HepG2 (cell line): ENCODE measurements at regions not wholly inside any gene's neighbourhood (a gene's known extent, or its start where the extent isn't known, plus 50 kb on each side); places are given as distances from the start of the nearest gene placed in this dataset.

ENCODE experiments used
- IRF1 ChIP-seq: sonication (generic); formaldehyde crosslinking; IDR thresholded peaks from 2 replicates; pipeline ENCODE4 v1.4.0; 2020; ENCODE audit warnings: low read depth, mild to moderate bottlenecking, missing genetic modification reagents
- KAT7 ChIP-seq: IDR thresholded peaks from 2 replicates; pipeline ENCODE4 v1.6.1; 2018; ENCODE audit warnings: borderline replicate concordance, missing compliant biosample characterization
- KDM4B ChIP-seq: sonication (generic); formaldehyde crosslinking; IDR thresholded peaks from 2 replicates; pipeline ENCODE4 v1.4.0; 2020; ENCODE audit warnings: missing genetic modification reagents
- MBD4 ChIP-seq: IDR thresholded peaks from 2 replicates; pipeline ENCODE4 v1.6.1; 2012; ENCODE audit warnings: low read length, inconsistent platforms, borderline replicate concordance
- NCOA2 ChIP-seq: sonication (generic); formaldehyde crosslinking; IDR thresholded peaks from 2 replicates; pipeline ENCODE4 v1.8.0; 2022; ENCODE audit warnings: inconsistent platforms
- NFKB2 ChIP-seq: sonication (generic); formaldehyde crosslinking; IDR thresholded peaks from 2 replicates; pipeline ENCODE4 v1.4.0; 2020; ENCODE audit warnings: missing genetic modification reagents, borderline replicate concordance
- PAXIP1 ChIP-seq: sonication (generic); formaldehyde crosslinking; conservative IDR thresholded peaks from 2 replicates; pipeline ENCODE4 v1.4.0; 2020; ENCODE audit warnings: mild to moderate bottlenecking, missing genetic modification reagents, moderate library complexity
- POLR2AphosphoS5 ChIP-seq: IDR thresholded peaks from 2 replicates; pipeline ENCODE4 v1.6.1; 2012; ENCODE audit warnings: low read depth, low read length
- RBM22 ChIP-seq: fragments of 200-400 bp; formaldehyde crosslinking; optimal IDR thresholded peaks from 2 replicates; pipeline ENCODE3; 2017; ENCODE audit warnings: mild to moderate bottlenecking, low read length, moderate library complexity
- REST ChIP-seq, 2 experiments: IDR thresholded peaks; 2 replicates each; pipeline ENCODE4 v1.6.1; 2011 to 2012; ENCODE audit warnings: low read length in 2 of 2, borderline replicate concordance in 1 of 2, low read depth in 1 of 2, mild to moderate bottlenecking in 1 of 2, moderate library complexity in 1 of 2
- SRY ChIP-seq: sonication (generic); formaldehyde crosslinking; IDR thresholded peaks from 2 replicates; pipeline ENCODE4 v1.8.0; 2022; ENCODE audit warnings: mild to moderate bottlenecking, missing genetic modification reagents
- STAG1 ChIP-seq: sonication (generic); formaldehyde crosslinking; IDR thresholded peaks from 2 replicates; pipeline ENCODE4 v1.4.0; 2020; ENCODE audit warnings: missing genetic modification reagents
- ZNF225 ChIP-seq: sonication (generic); formaldehyde crosslinking; IDR thresholded peaks from 2 replicates; pipeline ENCODE4 v1.4.0; 2020; ENCODE audit warnings: mild to moderate bottlenecking, missing genetic modification reagents
- ZNF281 ChIP-seq: sonication (generic); formaldehyde crosslinking; IDR thresholded peaks from 2 replicates; pipeline ENCODE4 v1.4.0; 2020; ENCODE audit warnings: missing genetic modification reagents, borderline replicate concordance
- ZNF34 ChIP-seq: sonication (generic); formaldehyde crosslinking; IDR thresholded peaks from 2 replicates; pipeline ENCODE4 v1.4.0; 2020; ENCODE audit warnings: mild to moderate bottlenecking, missing genetic modification reagents, borderline replicate concordance
- ZNF362 ChIP-seq: sonication (generic); formaldehyde crosslinking; IDR thresholded peaks from 2 replicates; pipeline ENCODE4 v1.4.0; 2020; ENCODE audit warnings: missing genetic modification reagents, mild to moderate bottlenecking, borderline replicate concordance

GRCh38 chr2:160970052-160970965 is 189.9 kb upstream of the TANK start (continued):
- peak; percentile 49 for TF ChIP-seq PAXIP1 (CRISPR knock-in tag)
- TF ChIP-seq KAT7 (CRISPR knock-in tag), result 0 out of 2 replicates have a peak, but pooled peaks have one; percentile 45
- no peak for TF ChIP-seq KDM4B (CRISPR knock-in tag)
- TF ChIP-seq REST (IDR thresholded peaks at IDR 0.05; ENCODE audit: borderline replicate concordance in 1 of 2, low read depth in 1 of 2, low read length in 2 of 2), result no peak
- peak; percentile 83 for TF ChIP-seq STAG1
- TF ChIP-seq NCOA2 (CRISPR knock-in tag), result peak; percentile 35; the same call in 1 of the 2 replicates
- no peak for TF ChIP-seq ZNF34
- TF ChIP-seq POLR2AphosphoS5, result no peak
- TF ChIP-seq ZNF281 (CRISPR knock-in tag), result peak; percentile 76; the same call in 1 of the 2 replicates
- no peak for TF ChIP-seq RBM22
- no peak for TF ChIP-seq NFKB2 (CRISPR knock-in tag)
- no peak for TF ChIP-seq MBD4
- no peak for TF ChIP-seq IRF1 (CRISPR knock-in tag)
- peak; percentile 89 for TF ChIP-seq ZNF362 (CRISPR knock-in tag)
- TF ChIP-seq SRY (CRISPR knock-in tag), result no peak
- TF ChIP-seq ZNF225, result no peak
